Nephron progenitor cell (in vitro differentiated cells): ENCODE measurements at regions not wholly inside any gene's neighbourhood (a gene's known extent, or its start where the extent isn't known, plus 50 kb on each side); places are given as distances from the start of the nearest gene placed in this dataset.

Experiments used
- DNase-seq: peaks from one replicate; pipeline ENCODE4 v3.0.0; 2021
- H3K27ac Mint-ChIP-seq: 2 replicates; pipeline ENCODE4 v1.8.0; 2021; ENCODE audit warnings: mild to moderate bottlenecking, moderate library complexity, mixed read lengths
- H3K27me3 Mint-ChIP-seq: 2 replicates; pipeline ENCODE4 v1.8.0; 2021; ENCODE audit warnings: mild to moderate bottlenecking, low read depth, mixed read lengths; ENCODE audit not compliant: poor library complexity
- H3K36me3 Mint-ChIP-seq: 2 replicates; pipeline ENCODE4 v1.8.0; 2021; ENCODE audit warnings: low read depth, mixed read lengths
- H3K4me1 Mint-ChIP-seq: 2 replicates; pipeline ENCODE4 v1.8.0; 2021; ENCODE audit warnings: mixed read lengths
- H3K4me3 Mint-ChIP-seq: 2 replicates; pipeline ENCODE4 v1.8.0; 2021; ENCODE audit warnings: mild to moderate bottlenecking, moderate library complexity, mixed read lengths
- H3K9me3 Mint-ChIP-seq: 2 replicates; pipeline ENCODE4 v1.8.0; 2021; ENCODE audit warnings: mild to moderate bottlenecking, moderate library complexity, mixed read lengths
- CTCF ChIP-seq: fragments of 200-600 bp; sonication (generic); IDR thresholded peaks from 2 replicates; pipeline ENCODE4 v1.5.0; 2021; ENCODE audit warnings: antibody characterized with exemption

GRCh38 chr2:123200035-123200434, 825.1 kb upstream of the CNTNAP5 start:
- H3K4me3 Mint-ChIP-seq, result no peak overlapping the region

GRCh38 chr2:123207245-123207644, 817.8 kb upstream of the CNTNAP5 start:
- H3K4me3 Mint-ChIP-seq, result no peak overlapping the region
- H3K36me3 Mint-ChIP-seq, result no peaks in the 10 kb centered on the region
- no peak overlapping the region for H3K27ac Mint-ChIP-seq
- no peaks in the 10 kb centered on the region for H3K4me1 Mint-ChIP-seq
- no peak for TF ChIP-seq CTCF
- H3K9me3 Mint-ChIP-seq, result no peaks in the 10 kb centered on the region
- peaks cover 5% of the 10 kb centered on the region for H3K27me3 Mint-ChIP-seq
- DNase-seq, result no peak

More at GRCh38 chr2:123200035-123200434, 825.1 kb upstream of the CNTNAP5 start:
- no peak for TF ChIP-seq CTCF
- Mint-ChIP-seq H3K27ac (no peak overlapping the region), H3K9me3 (no peaks in the 10 kb centered on the region), H3K27me3 (peaks cover 5% of the 10 kb centered on the region), H3K4me1 (no peaks in the 10 kb centered on the region), H3K36me3 (no peaks in the 10 kb centered on the region)
- DNase-seq, result no peak

- no peaks in the 10 kb centered on the region for H3K27me3 Mint-ChIP-seq
- no peaks in the 10 kb centered on the region for H3K9me3 Mint-ChIP-seq
- H3K4me3 Mint-ChIP-seq, result no peak overlapping the region
- no peak for TF ChIP-seq CTCF
- H3K4me1 Mint-ChIP-seq, result peaks cover 8% of the 10 kb centered on the region
- H3K36me3 Mint-ChIP-seq, result no peaks in the 10 kb centered on the region
- DNase-seq, result no peak
- no peak overlapping the region for H3K27ac Mint-ChIP-seq
Observed at GRCh38 chr2:123209202-123209601, 815.9 kb upstream of the CNTNAP5 start.

- H3K4me3 Mint-ChIP-seq, result no peak overlapping the region
- no peak for TF ChIP-seq CTCF
- peaks cover 8% of the 10 kb centered on the region for H3K4me1 Mint-ChIP-seq
- no peak overlapping the region for H3K27ac Mint-ChIP-seq
- DNase-seq, result no peak
- no peaks in the 10 kb centered on the region for H3K27me3 Mint-ChIP-seq
- no peaks in the 10 kb centered on the region for H3K36me3 Mint-ChIP-seq
- H3K9me3 Mint-ChIP-seq, result no peaks in the 10 kb centered on the region
Observed at GRCh38 chr2:123211181-123211580, 813.9 kb upstream of the CNTNAP5 start.

- peaks cover 5% of the 10 kb centered on the region for H3K27me3 Mint-ChIP-seq
- TF ChIP-seq CTCF, result no peak
- H3K4me1 Mint-ChIP-seq, result no peaks in the 10 kb centered on the region
- H3K9me3 Mint-ChIP-seq, result peaks cover 5% of the 10 kb centered on the region
- DNase-seq, result no peak
- H3K4me3 Mint-ChIP-seq, result no peak overlapping the region
- H3K27ac Mint-ChIP-seq, result no peak overlapping the region
- H3K36me3 Mint-ChIP-seq, result no peaks in the 10 kb centered on the region
Observed at GRCh38 chr2:123245156-123245555, 779.9 kb upstream of the CNTNAP5 start.

- H3K4me1 Mint-ChIP-seq, result no peaks in the 10 kb centered on the region
- peaks cover 2% of the 10 kb centered on the region for H3K27me3 Mint-ChIP-seq
- no peak for DNase-seq
- H3K36me3 Mint-ChIP-seq, result no peaks in the 10 kb centered on the region
- H3K9me3 Mint-ChIP-seq, result peaks cover 12% of the 10 kb centered on the region
- H3K4me3 Mint-ChIP-seq, result no peak overlapping the region
- H3K27ac Mint-ChIP-seq, result no peak overlapping the region
- TF ChIP-seq CTCF, result no peak
Observed at GRCh38 chr2:123258877-123259539, 766.1 kb upstream of the CNTNAP5 start.
